ENCODE measurements at regions not wholly inside any gene's neighbourhood (a gene's known extent, or its start where the extent isn't known, plus 50 kb on each side); places are given as distances from the start of the nearest gene placed in this dataset.
"Not testable (repeated sequence)": the region's sequence is repeated elsewhere in the genome, so short reads cannot be mapped to it uniquely, and the experiment has no call there.

- DNase-seq: no peak
Observed at GRCh38 chr9:85142496-85142911, 473.0 kb downstream of the NTRK2 start.

- no peak for DNase-seq
Observed at GRCh38 chr9:85137696-85138095, 468.2 kb downstream of the NTRK2 start.

GRCh38 chr9:85136987-85137386 lies 467.5 kb downstream of the NTRK2 start:
- DNase-seq: no peak

GRCh38 chr9:85136507-85136906 lies 467.0 kb downstream of the NTRK2 start:
- DNase-seq: no peak

- DNase-seq: no peak
Observed at GRCh38 chr9:85130764-85131163, 461.2 kb downstream of the NTRK2 start.

GRCh38 chr9:85130260-85130659 lies 460.7 kb downstream of the NTRK2 start:
- no peak for DNase-seq

GRCh38 chr9:85129514-85129913 lies 460.0 kb downstream of the NTRK2 start:
- DNase-seq: no peak

- DNase-seq: no peak
Observed at GRCh38 chr9:85118990-85119755, 449.6 kb downstream of the NTRK2 start.

- DNase-seq: no peak
Observed at GRCh38 chr9:85117831-85118230, 448.3 kb downstream of the NTRK2 start.

- no peak for DNase-seq
Observed at GRCh38 chr9:85115473-85115872, 445.9 kb downstream of the NTRK2 start.

- no peak for DNase-seq
Observed at GRCh38 chr9:85114799-85115198, 445.3 kb downstream of the NTRK2 start.

GRCh38 chr9:85112933-85113418 lies 443.4 kb downstream of the NTRK2 start:
- no peak for DNase-seq

GRCh38 chr9:85112391-85112790 lies 442.9 kb downstream of the NTRK2 start:
- DNase-seq: no peak

- DNase-seq: no peak
Observed at GRCh38 chr9:85108746-85109145, 439.2 kb downstream of the NTRK2 start.

- DNase-seq: no peak
Observed at GRCh38 chr9:85108229-85108628, 438.7 kb downstream of the NTRK2 start.

- no peak for DNase-seq
Observed at GRCh38 chr9:85089188-85089969, 419.9 kb downstream of the NTRK2 start.

- DNase-seq: no peak
Observed at GRCh38 chr9:85081963-85082362, 412.4 kb downstream of the NTRK2 start.

- DNase-seq: no peak
Observed at GRCh38 chr9:85079349-85079748, 409.8 kb downstream of the NTRK2 start.

GRCh38 chr9:85077944-85078343 lies 408.4 kb downstream of the NTRK2 start:
- DNase-seq: no peak

GRCh38 chr9:85077146-85077545 lies 407.6 kb downstream of the NTRK2 start:
- DNase-seq: not testable (repeated sequence)

Measured in stimulated activated CD4-positive, alpha-beta T cell treated with anti-CD3 and anti-CD28 coated beads, Interleukin-12 subunit alpha, Interleukin-12 subunit beta, amount 100 ng/mL, for 4 hours (primary cell).